ENCODE measurements at regions not wholly inside any gene's neighbourhood (a gene's known extent, or its start where the extent isn't known, plus 50 kb on each side); places are given as distances from the start of the nearest gene placed in this dataset.

DNA sequence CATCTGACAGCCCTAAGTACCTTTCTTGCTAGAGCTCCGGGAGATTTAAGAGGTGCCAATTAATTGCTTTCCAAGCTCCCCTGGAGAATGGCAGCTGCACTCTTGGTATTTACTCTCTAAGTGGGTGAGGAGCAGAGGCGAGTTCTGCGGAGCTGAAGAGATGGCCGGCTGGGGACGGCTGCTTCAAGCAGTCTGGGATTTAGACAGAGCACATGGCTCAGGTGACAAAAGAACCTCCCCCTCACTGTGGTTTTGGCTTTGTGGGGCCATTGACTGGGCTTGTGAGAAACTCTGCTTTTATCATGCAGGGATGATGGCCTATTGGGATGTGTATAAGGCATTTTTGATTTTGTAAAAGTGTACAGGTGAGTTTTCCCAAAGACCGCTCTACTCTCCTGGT, 239.3 kb upstream of the EEF2KMT start:
- TF ChIP-seq CTCF (IDR thresholded peaks at IDR 0.05; ENCODE audit: low read depth, low read length) (no peak), EZH2phosphoT487 (IDR thresholded peaks at IDR 0.05; ENCODE audit: low read depth) (no peak)
